ENCODE measurements at regions not wholly inside any gene's neighbourhood (a gene's known extent, or its start where the extent isn't known, plus 50 kb on each side); places are given as distances from the start of the nearest gene placed in this dataset.
"Not testable (repeated sequence)": the region's sequence is repeated elsewhere in the genome, so short reads cannot be mapped to it uniquely, and the experiment has no call there.

DNA sequence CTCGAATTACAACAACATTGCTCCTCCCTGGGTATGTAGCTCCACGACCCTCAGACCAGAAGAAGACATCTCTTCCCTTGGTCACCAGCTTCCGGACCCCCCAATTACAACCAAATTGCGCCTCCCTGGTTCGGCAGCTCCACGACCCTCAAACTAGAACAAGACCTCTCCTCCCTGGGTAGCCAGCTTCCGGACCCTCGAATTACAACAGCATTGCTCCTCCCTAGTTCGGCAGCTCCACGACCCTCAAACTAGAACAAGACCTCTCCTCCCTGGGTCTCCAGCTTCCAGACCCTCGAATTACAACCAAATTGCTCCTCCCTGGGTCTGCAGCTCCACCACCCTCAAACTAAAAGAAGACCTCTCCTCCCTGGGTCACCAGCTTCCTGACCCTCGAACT is 322.7 kb downstream of the PREX1 start:
- H3K9me3 ChIP-seq; H3K4me1 ChIP-seq; H3K27me3 ChIP-seq; DNase-seq; H3K36me3 ChIP-seq; H3K4me3 ChIP-seq; intact Hi-C loops (cut with DNase I; ENCODE audit: low total_unique reads); H3K27ac ChIP-seq: not testable (repeated sequence)

DNA sequence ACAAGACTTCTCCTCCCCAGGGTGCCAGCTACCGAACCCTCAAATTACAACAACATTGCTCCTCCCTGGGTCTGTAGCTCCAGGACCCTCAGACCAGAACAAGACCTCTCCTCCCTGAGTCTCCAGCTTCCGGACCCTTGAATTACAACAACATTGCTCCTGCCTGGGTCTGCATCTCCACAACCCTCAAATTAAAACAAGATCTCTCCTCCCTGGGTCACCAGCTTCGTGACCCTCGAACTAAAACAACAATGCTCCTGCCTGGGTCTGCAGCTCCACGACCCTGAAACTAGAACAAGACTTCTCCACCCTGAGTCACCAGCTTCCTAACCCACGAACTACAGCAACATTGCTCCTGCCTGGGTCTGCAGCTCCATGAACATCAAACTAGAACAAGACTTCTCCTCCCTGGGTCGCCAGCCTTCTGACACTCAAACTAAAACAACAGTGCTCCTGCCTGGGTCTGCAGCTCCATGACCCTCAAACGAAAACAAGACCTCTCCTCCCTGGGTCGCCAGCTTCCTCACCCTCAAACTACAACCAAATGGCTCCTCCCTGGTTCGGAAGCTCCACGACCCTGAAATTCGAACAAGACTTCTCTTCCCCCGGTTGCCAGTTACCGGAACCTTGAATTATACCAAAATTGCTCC is 324.5 kb downstream of the PREX1 start:
- no peak for DNase-seq
- Histone ChIP-seq H3K9me3 (no peaks in the 10 kb centered on the region), H3K27me3 (no peaks in the 10 kb centered on the region), H3K36me3 (no peaks in the 10 kb centered on the region), H3K4me3 (no peak overlapping the region), H3K4me1 (no peaks in the 10 kb centered on the region), H3K27ac (no peak overlapping the region)
- intact Hi-C loops (cut with DNase I; ENCODE audit: low total_unique reads), result no loop called here
- TF ChIP-seq, protein P1, sequence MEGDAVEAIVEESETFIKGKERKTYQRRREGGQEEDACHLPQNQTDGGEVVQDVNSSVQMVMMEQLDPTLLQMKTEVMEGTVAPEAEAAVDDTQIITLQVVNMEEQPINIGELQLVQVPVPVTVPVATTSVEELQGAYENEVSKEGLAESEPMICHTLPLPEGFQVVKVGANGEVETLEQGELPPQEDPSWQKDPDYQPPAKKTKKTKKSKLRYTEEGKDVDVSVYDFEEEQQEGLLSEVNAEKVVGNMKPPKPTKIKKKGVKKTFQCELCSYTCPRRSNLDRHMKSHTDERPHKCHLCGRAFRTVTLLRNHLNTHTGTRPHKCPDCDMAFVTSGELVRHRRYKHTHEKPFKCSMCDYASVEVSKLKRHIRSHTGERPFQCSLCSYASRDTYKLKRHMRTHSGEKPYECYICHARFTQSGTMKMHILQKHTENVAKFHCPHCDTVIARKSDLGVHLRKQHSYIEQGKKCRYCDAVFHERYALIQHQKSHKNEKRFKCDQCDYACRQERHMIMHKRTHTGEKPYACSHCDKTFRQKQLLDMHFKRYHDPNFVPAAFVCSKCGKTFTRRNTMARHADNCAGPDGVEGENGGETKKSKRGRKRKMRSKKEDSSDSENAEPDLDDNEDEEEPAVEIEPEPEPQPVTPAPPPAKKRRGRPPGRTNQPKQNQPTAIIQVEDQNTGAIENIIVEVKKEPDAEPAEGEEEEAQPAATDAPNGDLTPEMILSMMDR (IDR thresholded peaks at IDR 0.05), result no peak
- no peak for TF ChIP-seq POLR2A (IDR thresholded peaks at IDR 0.05)

DNA sequence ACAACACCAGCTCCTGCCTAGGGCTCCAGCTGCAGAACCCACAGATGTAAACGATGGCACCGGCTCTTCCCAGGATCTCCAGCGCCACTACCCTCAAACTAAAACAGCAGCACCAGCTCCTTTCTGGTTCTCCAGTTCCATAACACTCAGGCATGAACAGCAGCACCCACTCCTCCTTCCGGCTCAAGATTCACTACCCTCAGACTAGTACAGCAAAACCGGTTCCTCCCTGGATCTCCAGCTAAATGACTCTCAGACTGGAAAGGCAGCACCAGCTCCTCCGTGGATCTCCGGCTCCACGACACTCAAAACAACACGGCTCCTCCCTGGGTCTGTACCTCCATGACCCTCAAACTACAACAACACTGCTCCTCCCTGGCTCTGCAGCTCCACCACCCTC is 325.0 kb downstream of the PREX1 start:
- no peak overlapping the region for H3K4me3 ChIP-seq
- no peak for DNase-seq
- no peak for TF ChIP-seq POLR2A (IDR thresholded peaks at IDR 0.05)
- TF ChIP-seq, protein P1 (IDR thresholded peaks at IDR 0.05), result no peak
- H3K9me3 ChIP-seq, result no peaks in the 10 kb centered on the region
- H3K36me3 ChIP-seq, result no peaks in the 10 kb centered on the region
- intact Hi-C loops (cut with DNase I; ENCODE audit: low total_unique reads), result no loop called here
- H3K27me3 ChIP-seq, result no peaks in the 10 kb centered on the region
- no peaks in the 10 kb centered on the region for H3K4me1 ChIP-seq
- no peak overlapping the region for H3K27ac ChIP-seq

DNA sequence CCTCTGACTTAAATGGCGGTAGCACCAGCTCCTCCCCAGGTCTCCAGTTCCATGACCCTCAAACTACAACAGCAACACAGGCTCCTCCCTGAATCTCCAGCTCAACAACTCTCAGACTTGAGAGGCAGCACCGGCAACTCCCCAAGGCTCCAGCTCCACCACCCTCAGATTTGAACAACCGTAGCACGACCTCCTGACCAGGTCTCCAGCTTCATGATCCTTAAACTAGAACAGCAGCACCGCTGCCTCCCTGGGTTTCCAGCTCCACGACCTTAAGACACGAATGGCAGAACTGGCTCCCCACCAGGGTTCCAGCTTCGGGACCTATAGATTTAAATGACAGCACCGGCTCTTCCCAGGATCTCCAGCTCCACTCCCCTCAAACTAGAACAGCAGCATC is 325.8 kb downstream of the PREX1 start:
- Histone ChIP-seq H3K9me3 (no peaks in the 10 kb centered on the region), H3K4me1 (no peaks in the 10 kb centered on the region), H3K36me3 (no peaks in the 10 kb centered on the region), H3K4me3 (no peak overlapping the region), H3K27me3 (no peaks in the 10 kb centered on the region), H3K27ac (no peak overlapping the region)
- intact Hi-C loops (cut with DNase I; ENCODE audit: low total_unique reads), result no loop called here
- DNase-seq, result no peak
- no peak for TF ChIP-seq POLR2A (IDR thresholded peaks at IDR 0.05)
- TF ChIP-seq, protein P1 (IDR thresholded peaks at IDR 0.05), result no peak

DNA sequence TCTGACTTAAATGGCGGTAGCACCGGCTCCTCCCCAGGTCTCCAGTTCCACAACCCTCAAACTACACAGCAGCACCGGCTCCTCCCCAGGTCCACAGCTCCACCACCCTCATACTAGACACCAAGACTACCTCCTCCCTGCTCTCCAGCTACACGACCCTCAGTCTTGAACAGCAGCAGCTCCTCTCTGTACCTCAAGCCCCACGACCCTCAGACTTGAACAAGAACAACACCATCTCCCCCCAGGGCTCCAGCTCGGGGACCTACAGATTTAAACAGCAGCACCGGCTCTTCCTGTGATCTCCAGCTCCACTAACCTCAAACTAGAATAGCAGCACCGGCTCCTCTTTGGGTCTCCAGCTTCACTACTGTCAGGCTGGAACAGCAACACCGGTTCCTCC is 326.9 kb downstream of the PREX1 start:
- H3K4me1 ChIP-seq; DNase-seq; intact Hi-C loops (cut with DNase I; ENCODE audit: low total_unique reads): not testable (repeated sequence)

DNA sequence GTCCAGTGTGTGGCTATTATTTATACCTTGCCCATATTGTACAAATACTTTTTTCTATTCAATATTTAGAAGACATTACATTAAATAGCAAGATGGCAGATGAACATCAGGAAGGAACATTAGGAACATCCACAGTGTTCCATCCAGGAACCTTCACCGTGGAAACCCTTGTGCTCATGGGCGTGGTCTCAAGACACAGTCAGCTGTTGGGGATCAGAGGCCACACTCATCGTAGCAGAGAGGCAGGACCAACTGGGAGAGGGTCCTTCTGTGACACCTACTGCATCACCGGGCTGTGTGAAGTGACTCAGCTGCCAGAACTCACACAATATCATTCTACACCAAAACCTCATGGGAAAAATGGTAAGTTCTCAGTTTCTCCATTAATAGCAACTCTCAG is 328.9 kb downstream of the PREX1 start:
- H3K27ac ChIP-seq; DNase-seq; H3K27me3 ChIP-seq; intact Hi-C loops (cut with DNase I; ENCODE audit: low total_unique reads); H3K4me3 ChIP-seq; H3K4me1 ChIP-seq; H3K36me3 ChIP-seq; H3K9me3 ChIP-seq: not testable (repeated sequence)

More for the DNA sequence above, 326.9 kb downstream of the PREX1 start:
- not testable (repeated sequence) for H3K9me3 ChIP-seq, H3K27ac ChIP-seq, H3K36me3 ChIP-seq, H3K4me3 ChIP-seq, H3K27me3 ChIP-seq

DNA sequence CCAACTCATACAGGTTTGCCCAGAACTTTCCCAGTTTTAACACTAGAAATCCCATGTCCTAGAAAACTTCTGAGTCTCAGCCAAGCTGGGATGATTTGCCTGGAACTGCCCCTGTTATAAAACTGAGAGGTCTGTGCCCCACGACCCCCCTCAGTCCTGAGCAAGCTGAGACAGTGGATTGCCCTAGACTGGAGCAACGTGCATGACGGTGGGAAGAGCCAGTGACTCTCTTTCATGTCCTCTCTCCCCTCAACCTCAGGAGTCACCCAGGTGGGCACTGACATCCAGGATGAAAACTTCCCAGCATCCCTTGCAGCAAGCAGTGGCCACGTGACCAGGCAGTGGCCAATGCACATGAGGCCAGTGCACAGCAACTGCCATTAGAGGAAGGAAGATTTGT is 329.7 kb downstream of the PREX1 start:
- H3K27me3 ChIP-seq; H3K27ac ChIP-seq; H3K36me3 ChIP-seq; H3K4me1 ChIP-seq; intact Hi-C loops (cut with DNase I; ENCODE audit: low total_unique reads); DNase-seq; H3K4me3 ChIP-seq; H3K9me3 ChIP-seq: not testable (repeated sequence)
